ENCODE measurements at regions not wholly inside any gene's neighbourhood (a gene's known extent, or its start where the extent isn't known, plus 50 kb on each side); places are given as distances from the start of the nearest gene placed in this dataset.

DNA sequence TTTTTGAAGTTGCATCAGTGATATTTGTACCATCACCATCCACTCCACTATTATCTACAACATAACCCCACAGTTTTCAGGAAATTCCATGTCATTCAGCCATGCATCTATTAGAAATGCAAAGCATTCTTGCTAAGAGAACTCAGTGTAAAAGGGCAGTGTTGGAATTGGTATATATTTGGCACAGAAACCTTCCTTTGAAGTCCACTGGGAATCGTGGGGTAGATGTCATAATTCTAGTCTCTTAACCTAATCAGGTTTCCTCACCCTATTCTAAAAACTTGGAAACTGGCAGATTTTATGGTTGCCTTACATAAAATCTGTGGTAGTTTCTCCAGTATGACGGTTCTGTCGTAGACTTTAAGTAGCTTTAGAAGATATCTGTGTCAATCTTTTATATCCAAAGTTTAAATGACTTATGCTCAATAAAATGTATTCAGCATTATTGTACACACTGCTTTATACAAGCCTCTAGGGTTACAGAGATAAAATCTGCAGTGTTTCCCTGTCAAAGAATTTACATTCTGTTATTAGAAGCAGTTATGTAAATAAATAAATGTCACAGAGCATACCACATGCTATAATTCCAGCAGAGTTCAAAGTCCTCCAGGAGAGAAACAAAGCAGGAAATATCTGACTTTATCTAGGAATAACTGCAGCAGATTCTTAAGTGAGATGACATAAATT lies 704.4 kb upstream of the CELF2 start:
- Histone ChIP-seq H3K36me3 (ENCODE audit: low read depth) (no peaks in the 10 kb centered on the region), H3K27me3 (ENCODE audit: insufficient read depth, poor library complexity, severe bottlenecking) (no peaks in the 10 kb centered on the region), H3K4me1 (ENCODE audit: insufficient read depth, poor library complexity, severe bottlenecking) (peaks cover 9% of the 10 kb centered on the region), H3K9me3 (ENCODE audit: severe bottlenecking) (no peaks in the 10 kb centered on the region), H3K27ac (ENCODE audit: poor library complexity, severe bottlenecking) (no peak overlapping the region), H3K4me3 (ENCODE audit: severe bottlenecking) (no peak overlapping the region)
- TF ChIP-seq, protein P1, sequence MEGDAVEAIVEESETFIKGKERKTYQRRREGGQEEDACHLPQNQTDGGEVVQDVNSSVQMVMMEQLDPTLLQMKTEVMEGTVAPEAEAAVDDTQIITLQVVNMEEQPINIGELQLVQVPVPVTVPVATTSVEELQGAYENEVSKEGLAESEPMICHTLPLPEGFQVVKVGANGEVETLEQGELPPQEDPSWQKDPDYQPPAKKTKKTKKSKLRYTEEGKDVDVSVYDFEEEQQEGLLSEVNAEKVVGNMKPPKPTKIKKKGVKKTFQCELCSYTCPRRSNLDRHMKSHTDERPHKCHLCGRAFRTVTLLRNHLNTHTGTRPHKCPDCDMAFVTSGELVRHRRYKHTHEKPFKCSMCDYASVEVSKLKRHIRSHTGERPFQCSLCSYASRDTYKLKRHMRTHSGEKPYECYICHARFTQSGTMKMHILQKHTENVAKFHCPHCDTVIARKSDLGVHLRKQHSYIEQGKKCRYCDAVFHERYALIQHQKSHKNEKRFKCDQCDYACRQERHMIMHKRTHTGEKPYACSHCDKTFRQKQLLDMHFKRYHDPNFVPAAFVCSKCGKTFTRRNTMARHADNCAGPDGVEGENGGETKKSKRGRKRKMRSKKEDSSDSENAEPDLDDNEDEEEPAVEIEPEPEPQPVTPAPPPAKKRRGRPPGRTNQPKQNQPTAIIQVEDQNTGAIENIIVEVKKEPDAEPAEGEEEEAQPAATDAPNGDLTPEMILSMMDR (IDR thresholded peaks at IDR 0.05; ENCODE audit: poor library complexity, severe bottlenecking), result no peak
- ATAC-seq (ENCODE audit: low read depth) (no peak), DNase-seq (ENCODE audit: low spot score) (no peak)

DNA sequence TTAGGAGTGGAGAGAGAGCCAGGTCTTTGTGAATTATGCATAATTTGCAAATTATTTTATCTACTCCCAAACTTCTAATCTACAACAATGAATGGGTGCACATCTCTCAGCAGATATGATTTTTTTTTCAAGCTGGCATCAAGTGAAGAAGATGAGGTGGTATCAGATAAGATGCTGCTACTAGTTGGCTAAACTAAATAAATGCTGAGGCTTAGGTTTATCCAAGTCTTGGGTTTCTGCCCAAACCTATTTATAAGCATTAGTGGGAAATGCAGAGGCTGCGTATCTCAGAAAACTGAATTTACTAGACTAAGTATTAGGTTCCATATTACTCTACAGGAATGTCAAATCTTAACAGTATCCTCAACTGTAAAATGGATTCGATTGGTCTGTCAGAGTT lies 703.0 kb upstream of the CELF2 start:
- Histone ChIP-seq H3K36me3 (ENCODE audit: low read depth) (no peaks in the 10 kb centered on the region), H3K27me3 (ENCODE audit: insufficient read depth, poor library complexity, severe bottlenecking) (no peaks in the 10 kb centered on the region), H3K4me3 (ENCODE audit: severe bottlenecking) (no peak overlapping the region), H3K9me3 (ENCODE audit: severe bottlenecking) (no peaks in the 10 kb centered on the region), H3K27ac (ENCODE audit: poor library complexity, severe bottlenecking) (no peak overlapping the region), H3K4me1 (ENCODE audit: insufficient read depth, poor library complexity, severe bottlenecking) (peaks cover 9% of the 10 kb centered on the region)
- ATAC-seq (ENCODE audit: low read depth) (no peak), DNase-seq (ENCODE audit: low spot score) (no peak)
- TF ChIP-seq, protein P1 (IDR thresholded peaks at IDR 0.05; ENCODE audit: poor library complexity, severe bottlenecking), result no peak

- H3K4me3 ChIP-seq (ENCODE audit: severe bottlenecking), result no peak overlapping the region
- no peak for ATAC-seq (ENCODE audit: low read depth)
- TF ChIP-seq, protein P1 (IDR thresholded peaks at IDR 0.05; ENCODE audit: poor library complexity, severe bottlenecking), result no peak
- no peaks in the 10 kb centered on the region for H3K9me3 ChIP-seq (ENCODE audit: severe bottlenecking)
- no peak for DNase-seq (ENCODE audit: low spot score)
- no peaks in the 10 kb centered on the region for H3K36me3 ChIP-seq (ENCODE audit: low read depth)
- H3K27ac ChIP-seq (ENCODE audit: poor library complexity, severe bottlenecking), result no peak overlapping the region
- H3K27me3 ChIP-seq (ENCODE audit: insufficient read depth, poor library complexity, severe bottlenecking), result no peaks in the 10 kb centered on the region
- peaks cover 17% of the 10 kb centered on the region for H3K4me1 ChIP-seq (ENCODE audit: insufficient read depth, poor library complexity, severe bottlenecking)
These were observed 701.7 kb upstream of the CELF2 start for GRCh38 chr10:10315989-10316388.

DNA sequence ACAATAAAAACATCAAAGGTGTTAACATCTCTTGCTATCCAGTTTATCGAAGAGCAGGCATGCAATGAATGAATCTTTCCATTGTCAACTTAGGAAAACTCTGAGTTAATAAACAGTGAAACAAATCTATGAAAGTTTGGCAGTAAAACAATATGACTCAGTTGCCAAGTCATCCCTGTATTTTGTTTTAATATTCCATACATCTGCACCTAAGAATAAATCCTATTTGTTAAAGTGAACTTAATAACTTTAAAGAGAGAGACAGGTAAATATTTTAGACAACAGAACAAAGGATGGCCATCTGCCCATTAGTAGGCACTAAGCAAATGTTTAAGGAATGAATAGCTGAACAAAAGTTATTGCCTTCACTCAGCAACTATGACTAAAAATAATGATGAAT lies 700.5 kb upstream of the CELF2 start:
- DNase-seq (ENCODE audit: low spot score) (no peak), ATAC-seq (ENCODE audit: low read depth) (peak; percentile 40; the same call in 1 of the 3 replicates)
- H3K9me3 ChIP-seq (ENCODE audit: severe bottlenecking), result no peaks in the 10 kb centered on the region
- H3K36me3 ChIP-seq (ENCODE audit: low read depth), result no peaks in the 10 kb centered on the region
- H3K27ac ChIP-seq (ENCODE audit: poor library complexity, severe bottlenecking), result peak overlapping the region; percentile 20
- TF ChIP-seq, protein P1 (IDR thresholded peaks at IDR 0.05; ENCODE audit: poor library complexity, severe bottlenecking), result no peak
- peaks cover 25% of the 10 kb centered on the region for H3K4me1 ChIP-seq (ENCODE audit: insufficient read depth, poor library complexity, severe bottlenecking)
- H3K27me3 ChIP-seq (ENCODE audit: insufficient read depth, poor library complexity, severe bottlenecking), result no peaks in the 10 kb centered on the region
- H3K4me3 ChIP-seq (ENCODE audit: severe bottlenecking), result no peak overlapping the region

DNA sequence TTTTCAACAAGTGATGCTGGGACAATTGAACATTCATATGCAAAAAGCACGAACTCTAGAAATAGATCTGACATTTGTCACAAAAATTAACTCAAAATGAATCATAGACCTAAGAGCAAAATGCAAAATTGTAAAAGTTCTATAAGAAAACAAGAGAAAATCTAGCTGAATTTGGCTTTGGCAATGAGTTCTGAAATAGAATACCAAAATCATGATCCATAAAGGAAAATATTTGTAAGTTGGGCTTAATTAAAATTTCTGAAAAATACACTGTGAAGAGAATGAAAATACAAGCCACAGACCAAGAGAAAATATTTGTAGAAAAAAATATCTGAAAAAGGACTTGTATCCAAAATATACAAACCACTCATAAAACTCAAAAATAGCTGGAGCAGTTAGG lies 698.8 kb upstream of the CELF2 start:
- TF ChIP-seq, protein P1 (IDR thresholded peaks at IDR 0.05; ENCODE audit: poor library complexity, severe bottlenecking), result no peak

More for the DNA sequence above, 698.8 kb upstream of the CELF2 start:
- no peaks in the 10 kb centered on the region for H3K9me3 ChIP-seq (ENCODE audit: severe bottlenecking)
- DNase-seq (ENCODE audit: low spot score) (no peak), ATAC-seq (ENCODE audit: low read depth) (no peak)
- no peak overlapping the region for H3K4me3 ChIP-seq (ENCODE audit: severe bottlenecking)
- no peaks in the 10 kb centered on the region for H3K27me3 ChIP-seq (ENCODE audit: insufficient read depth, poor library complexity, severe bottlenecking)
- H3K36me3 ChIP-seq (ENCODE audit: low read depth), result no peaks in the 10 kb centered on the region
- no peak overlapping the region for H3K27ac ChIP-seq (ENCODE audit: poor library complexity, severe bottlenecking)
- peaks cover 25% of the 10 kb centered on the region for H3K4me1 ChIP-seq (ENCODE audit: insufficient read depth, poor library complexity, severe bottlenecking)

Measured in RWPE2 (cell line).